Right cardiac atrium (tissue), 5 donors: ENCODE measurements at regions not wholly inside any gene's neighbourhood (a gene's known extent, or its start where the extent isn't known, plus 50 kb on each side); places are given as distances from the start of the nearest gene placed in this dataset.
"Not testable (repeated sequence)": the region's sequence is repeated elsewhere in the genome, so short reads cannot be mapped to it uniquely, and the experiment has no call there.

Experiments used
- ATAC-seq, 2 donors: fragments of 200-7000 bp; cut with Tn5 transposase; one replicate each; pipeline versions ENCODE4 v1.8.0 to v1.9.1; 2020; ENCODE audit warnings: moderate library complexity in 2 of 2, mild to moderate bottlenecking in 1 of 2
- DNase-seq, 3 donors: peaks; one replicate each; pipeline ENCODE4 v3.0.0-alpha.2; 2020
- H3K27ac ChIP-seq: one replicate; pipeline ENCODE4 v1.5.1; 2013; ENCODE audit warnings: mild to moderate bottlenecking, low read length, control low read depth, moderate library complexity
- H3K27me3 ChIP-seq: one replicate; pipeline ENCODE4 v1.6.1; 2013; ENCODE audit not compliant: control insufficient read depth, insufficient read depth
- H3K4me1 ChIP-seq: one replicate; pipeline ENCODE4 v1.6.1; 2013; ENCODE audit warnings: low read length; ENCODE audit not compliant: control insufficient read depth, insufficient read depth
- H3K4me3 ChIP-seq: one replicate; pipeline ENCODE4 v1.5.1; 2013; ENCODE audit warnings: low read length, control low read depth
- H3K9me3 ChIP-seq: one replicate; pipeline ENCODE4 v1.6.1; 2013; ENCODE audit warnings: low read length; ENCODE audit not compliant: control insufficient read depth
- WGBS: extraction: QIAGEN DNeasy Blood & Tissue Kit; methylation state at CpG from one replicate; pipeline ENCODE4 v1.1.7; 2013; 5-methylcytosine and 5-hydroxymethylcytosine counted together
- intact Hi-C, 4 donors: fragments of 100-400 bp; cut with DNase I; formaldehyde crosslinking; loops; one replicate each; pipeline versions ENCODE4 v1.11.0 to v1.14.0; 2022 to 2023
- donor health status: healthy with polysubstance abuse.
- donor health status: DM: no; HTN: yes; CAD: no.
- donor health status: DM: no; HTN: no; CAD: no.
- donor health status: DM: no; HTN: yes; CAD: no; lungs with severe emphysema.
- donor health status: DM: yes; HTN: yes; CAD: no.

- H3K4me3 ChIP-seq = no peak overlapping the region
- no peaks in the 10 kb centered on the region for H3K9me3 ChIP-seq
- no peaks in the 10 kb centered on the region for H3K27me3 ChIP-seq
- DNase-seq = no peak
- intact Hi-C loops = no loop called here
- no peak overlapping the region for H3K27ac ChIP-seq
- ATAC-seq = no peak
- 50% methylated on average over 1 of the region's 1 CpG for WGBS
- no peaks in the 10 kb centered on the region for H3K4me1 ChIP-seq
These were observed 102.1 kb upstream of the FAT3 start for GRCh38 chr11:92122561-92122960.

GRCh38 chr11:92111287-92111686, 113.3 kb upstream of the FAT3 start:
- Histone ChIP-seq H3K4me1 (no peaks in the 10 kb centered on the region), H3K27ac (no peak overlapping the region), H3K4me3 (no peak overlapping the region), H3K9me3 (no peaks in the 10 kb centered on the region), H3K27me3 (no peaks in the 10 kb centered on the region)
- 57% methylated on average over 4 of the region's 4 CpGs for WGBS
- DNase-seq (no peak), ATAC-seq (no peak)
- intact Hi-C loops = no loop called here

- WGBS = 43% methylated on average over 1 of the region's 1 CpG
- ATAC-seq (no peak), DNase-seq (no peak)
- Histone ChIP-seq H3K27me3 (no peaks in the 10 kb centered on the region), H3K4me3 (no peak overlapping the region), H3K4me1 (no peaks in the 10 kb centered on the region), H3K27ac (no peak overlapping the region), H3K9me3 (no peaks in the 10 kb centered on the region)
- intact Hi-C loops = no loop called here
These were observed 115.2 kb upstream of the FAT3 start for GRCh38 chr11:92109466-92109865.

GRCh38 chr11:92107331-92107730, 117.3 kb upstream of the FAT3 start:
- WGBS = 75% methylated on average over 5 of the region's 5 CpGs
- no peaks in the 10 kb centered on the region for H3K9me3 ChIP-seq

GRCh38 chr11:92104349-92104748, 120.3 kb upstream of the FAT3 start:
- H3K4me1 ChIP-seq = no peaks in the 10 kb centered on the region
- no peaks in the 10 kb centered on the region for H3K27me3 ChIP-seq
- DNase-seq = no peak
- H3K9me3 ChIP-seq = no peaks in the 10 kb centered on the region
- H3K4me3 ChIP-seq = no peak overlapping the region
- intact Hi-C loops = no loop called here
- ATAC-seq = no peak
- H3K27ac ChIP-seq = no peak overlapping the region
- 72% methylated on average over 1 of the region's 1 CpG for WGBS

More at GRCh38 chr11:92107331-92107730, 117.3 kb upstream of the FAT3 start:
- intact Hi-C loops = no loop called here
- Histone ChIP-seq H3K27me3 (no peaks in the 10 kb centered on the region), H3K27ac (no peak overlapping the region), H3K4me3 (no peak overlapping the region), H3K4me1 (no peaks in the 10 kb centered on the region)
- ATAC-seq (no peak), DNase-seq (no peak)

GRCh38 chr11:92101920-92102319, 122.7 kb upstream of the FAT3 start:
- no peak overlapping the region for H3K27ac ChIP-seq
- no peak for ATAC-seq
- no peaks in the 10 kb centered on the region for H3K9me3 ChIP-seq
- no peak overlapping the region for H3K4me3 ChIP-seq
- intact Hi-C loops = no loop called here
- no peaks in the 10 kb centered on the region for H3K27me3 ChIP-seq
- no peaks in the 10 kb centered on the region for H3K4me1 ChIP-seq
- 59% methylated on average over 1 of the region's 1 CpG for WGBS
- no peak for DNase-seq

GRCh38 chr11:92099183-92099582, 125.4 kb upstream of the FAT3 start:
- DNase-seq (no peak), ATAC-seq (no peak)
- no peaks in the 10 kb centered on the region for H3K4me1 ChIP-seq
- intact Hi-C loops = no loop called here
- 59% methylated on average over 1 of the region's 1 CpG for whole genome bisulfite sequencing
- no peak overlapping the region for H3K27ac ChIP-seq
- H3K27me3 ChIP-seq = no peaks in the 10 kb centered on the region
- H3K4me3 ChIP-seq = no peak overlapping the region
- no peaks in the 10 kb centered on the region for H3K9me3 ChIP-seq

- intact Hi-C loops = no loop called here
- ATAC-seq (no peak), DNase-seq (no peak)
- Histone ChIP-seq H3K9me3 (no peaks in the 10 kb centered on the region), H3K4me3 (no peak overlapping the region), H3K4me1 (no peaks in the 10 kb centered on the region), H3K27ac (no peak overlapping the region), H3K27me3 (no peaks in the 10 kb centered on the region)
- WGBS = 70% methylated on average over 2 of the region's 2 CpGs
These were observed 126.4 kb upstream of the FAT3 start for GRCh38 chr11:92098172-92098571.

GRCh38 chr11:92087725-92088537, 136.7 kb upstream of the FAT3 start:
- Histone ChIP-seq H3K27ac (no peak overlapping the region), H3K9me3 (no peaks in the 10 kb centered on the region), H3K4me1 (no peaks in the 10 kb centered on the region), H3K4me3 (no peak overlapping the region), H3K27me3 (peaks cover 2% of the 10 kb centered on the region)
- 65% methylated on average over 5 of the region's 5 CpGs for WGBS
- intact Hi-C loops = no loop called here
- ATAC-seq (no peak), DNase-seq (no peak)

GRCh38 chr11:92083123-92083522, 141.5 kb upstream of the FAT3 start:
- WGBS = 51% methylated on average over 3 of the region's 3 CpGs
- peaks cover 2% of the 10 kb centered on the region for H3K27me3 ChIP-seq
- H3K4me3 ChIP-seq = no peak overlapping the region
- DNase-seq = no peak
- ATAC-seq = no peak
- no peaks in the 10 kb centered on the region for H3K9me3 ChIP-seq
- H3K27ac ChIP-seq = no peak overlapping the region
- no peaks in the 10 kb centered on the region for H3K4me1 ChIP-seq
- intact Hi-C loops = no loop called here

GRCh38 chr11:92082652-92083051, 142.0 kb upstream of the FAT3 start:
- peaks cover 2% of the 10 kb centered on the region for H3K27me3 ChIP-seq
- no peak for DNase-seq

GRCh38 chr11:92074498-92074897, 150.1 kb upstream of the FAT3 start:
- DNase-seq, intact Hi-C loops, ATAC-seq, H3K4me1 ChIP-seq, H3K27me3 ChIP-seq, H3K27ac ChIP-seq, H3K4me3 ChIP-seq, H3K9me3 ChIP-seq: not testable (repeated sequence)
- 84% methylated on average over 1 of the region's 1 CpG for WGBS

More at GRCh38 chr11:92082652-92083051, 142.0 kb upstream of the FAT3 start:
- Histone ChIP-seq H3K27ac (no peak overlapping the region), H3K9me3 (no peaks in the 10 kb centered on the region), H3K4me1 (no peaks in the 10 kb centered on the region), H3K4me3 (no peak overlapping the region)
- ATAC-seq = no peak
- intact Hi-C loops = no loop called here
